ENCODE measurements at regions not wholly inside any gene's neighbourhood (a gene's known extent, or its start where the extent isn't known, plus 50 kb on each side); places are given as distances from the start of the nearest gene placed in this dataset.

GRCh38 chr5:30846171-30846570, 347.3 kb upstream of the CDH6 start:
- no peak for DNase-seq (ENCODE audit: low read depth)

DNA sequence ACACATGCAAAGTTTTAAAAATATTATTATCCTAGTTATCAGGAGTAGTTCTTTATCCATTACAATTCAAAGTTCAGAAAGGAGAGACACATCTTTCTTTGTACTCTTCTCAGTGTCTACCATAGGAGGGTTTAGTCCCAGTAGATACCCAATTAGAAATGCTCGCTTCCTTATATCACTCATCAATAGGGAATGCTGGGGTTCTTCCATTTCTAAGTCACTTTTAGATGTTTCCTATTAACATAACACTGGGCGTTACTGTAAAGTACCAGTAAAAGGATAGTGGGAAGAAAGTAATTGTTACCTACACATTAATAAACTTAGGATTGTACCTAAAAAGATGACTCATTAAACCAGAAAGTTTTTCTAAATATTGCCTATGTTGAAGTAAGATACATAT, 348.3 kb upstream of the CDH6 start:
- DNase-seq (ENCODE audit: low read depth), result no peak

DNA sequence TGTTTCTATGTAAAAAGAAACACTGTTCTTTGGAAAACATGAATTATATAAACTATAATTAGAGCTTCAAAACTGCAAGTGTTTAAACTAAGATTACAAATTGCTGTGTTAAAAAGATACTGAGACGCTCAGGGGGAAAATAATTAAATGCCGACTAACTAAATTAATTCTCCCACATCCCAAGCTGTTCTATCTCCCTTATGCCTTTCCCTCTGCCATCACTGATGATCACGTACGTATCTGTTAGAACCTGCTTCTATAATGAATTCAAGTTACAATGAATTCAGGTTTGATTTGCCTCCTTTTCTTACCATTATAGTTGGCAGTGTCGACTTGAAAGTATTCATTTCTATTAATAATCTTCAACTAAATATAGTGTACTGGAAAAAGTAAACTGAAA, 349.9 kb upstream of the CDH6 start:
- DNase-seq (ENCODE audit: low read depth), result no peak

DNA sequence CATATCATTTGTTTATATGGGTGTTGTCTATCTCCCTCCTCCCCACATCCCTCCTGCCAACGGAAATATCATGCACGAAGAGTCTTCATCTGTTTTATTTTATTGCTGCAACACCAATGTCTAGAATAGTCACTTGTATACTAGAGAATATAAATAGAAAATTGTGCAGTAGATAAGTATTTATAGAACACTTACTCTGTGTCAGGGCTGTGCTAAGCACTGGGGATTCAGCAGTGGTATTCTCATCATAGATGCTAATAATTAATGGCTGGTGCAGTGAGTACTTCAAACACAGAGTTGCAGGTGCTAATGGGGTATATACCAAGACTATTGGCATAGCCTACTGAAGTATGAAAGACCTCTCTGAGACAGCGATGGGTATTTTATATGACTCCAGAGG, 353.5 kb upstream of the CDH6 start:
- no peak for DNase-seq (ENCODE audit: low read depth)

GRCh38 chr5:30838936-30839496, 354.5 kb upstream of the CDH6 start:
- DNase-seq (ENCODE audit: low read depth), result no peak

DNA sequence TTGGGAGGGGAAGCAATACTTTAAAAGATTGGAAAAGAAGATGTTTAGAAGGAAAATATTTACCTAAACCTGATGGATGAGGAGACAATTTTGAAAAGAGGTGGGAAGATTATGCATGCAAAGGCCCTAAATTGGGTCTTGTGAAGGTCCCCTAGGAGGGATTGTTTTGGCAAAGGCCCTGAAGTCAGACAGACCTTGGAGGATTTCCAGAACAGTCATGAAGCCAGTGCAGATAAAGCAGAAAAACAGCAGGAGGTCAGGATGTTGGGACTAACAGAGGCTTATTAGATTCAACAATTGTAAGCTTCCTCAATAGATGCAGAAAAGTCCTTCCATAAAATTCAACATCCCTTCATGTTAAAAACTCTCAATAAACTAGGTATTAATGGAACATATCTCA, 361.0 kb upstream of the CDH6 start:
- DNase-seq (ENCODE audit: low read depth), result no peak

- DNase-seq (ENCODE audit: low read depth), result no peak
Observed at GRCh38 chr5:30831605-30832004, 361.9 kb upstream of the CDH6 start.

- DNase-seq (ENCODE audit: low read depth), result no peak
Observed at GRCh38 chr5:30831123-30831522, 362.4 kb upstream of the CDH6 start.

- no peak for DNase-seq (ENCODE audit: low read depth)
Observed at GRCh38 chr5:30811298-30811697, 382.2 kb upstream of the CDH6 start.

DNA sequence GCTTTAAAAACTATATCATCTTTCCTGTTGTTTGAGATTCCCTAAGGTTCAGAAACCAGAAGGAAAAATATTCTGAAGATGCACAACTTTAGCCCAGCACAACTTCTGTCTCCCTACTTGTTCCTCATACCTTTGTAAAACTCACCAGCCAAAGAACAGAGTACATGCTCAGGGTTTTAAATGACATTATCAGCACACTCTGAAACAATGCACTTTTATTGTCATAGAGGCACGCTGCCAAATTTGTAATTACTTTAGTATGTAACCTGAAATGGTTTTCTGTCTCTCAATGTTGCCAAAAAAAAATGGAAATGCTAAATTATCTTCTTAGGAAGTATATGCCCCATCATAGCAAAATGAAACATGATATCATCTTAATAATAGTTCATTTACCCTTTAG, 383.6 kb upstream of the CDH6 start:
- no peak for DNase-seq (ENCODE audit: low read depth)

DNA sequence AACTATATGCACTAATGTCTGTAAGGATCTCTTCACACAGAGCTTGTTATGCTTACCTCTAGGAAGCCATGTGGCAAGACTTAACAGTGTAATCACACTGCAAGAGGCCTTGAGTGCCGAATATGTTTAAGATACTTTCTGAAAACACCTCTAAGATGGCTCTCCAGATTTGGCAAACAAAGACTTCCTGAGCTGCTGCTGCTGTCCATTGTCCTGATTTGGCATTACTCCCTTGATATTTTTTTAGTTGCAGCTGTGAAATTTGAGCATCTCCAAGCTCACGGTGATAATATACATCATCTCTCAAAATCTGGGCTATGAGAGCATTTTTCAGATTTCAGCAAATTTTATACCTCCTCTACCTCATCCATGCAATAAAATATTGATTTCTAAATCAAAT, 384.5 kb upstream of the CDH6 start:
- no peak for DNase-seq (ENCODE audit: low read depth)

DNA sequence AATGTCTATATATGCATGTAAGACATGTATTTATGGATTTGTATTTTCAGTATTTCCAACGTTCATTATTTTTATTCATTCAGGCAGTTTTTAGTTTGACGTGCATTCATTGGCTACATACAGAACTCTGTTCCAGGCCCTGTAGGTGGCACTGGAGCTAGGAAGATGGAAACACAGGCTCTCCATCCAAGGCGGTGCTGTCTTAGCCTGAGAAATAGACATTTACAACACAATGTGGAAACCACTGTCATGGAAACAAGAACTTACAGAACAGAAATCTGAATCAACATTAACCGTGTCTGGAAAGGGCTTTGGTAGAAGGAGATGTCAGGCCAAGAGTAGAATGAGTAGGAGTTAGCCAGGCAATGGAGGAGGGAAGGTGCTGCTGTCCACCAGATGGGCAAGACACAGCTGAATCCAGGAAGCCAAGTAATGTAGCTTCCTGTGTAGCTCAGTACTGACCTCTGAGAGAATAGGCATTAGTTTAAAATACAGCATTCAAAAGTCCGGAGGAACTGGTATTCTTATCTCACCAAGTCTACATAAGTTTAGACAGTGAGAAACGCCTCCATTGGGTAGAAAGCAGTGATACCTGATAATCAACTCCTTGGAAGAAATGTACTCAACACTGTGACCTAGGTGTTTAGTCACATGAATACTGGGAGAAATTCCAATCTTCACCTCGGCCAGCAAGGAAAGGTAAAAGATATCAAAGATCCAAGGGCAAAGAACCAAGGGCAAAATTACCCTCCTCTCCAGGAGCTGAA, 388.6 kb upstream of the CDH6 start:
- no peak for DNase-seq (ENCODE audit: low read depth)

- no peak for DNase-seq (ENCODE audit: low read depth)
Observed at GRCh38 chr5:30802961-30803705, 390.4 kb upstream of the CDH6 start.

DNA sequence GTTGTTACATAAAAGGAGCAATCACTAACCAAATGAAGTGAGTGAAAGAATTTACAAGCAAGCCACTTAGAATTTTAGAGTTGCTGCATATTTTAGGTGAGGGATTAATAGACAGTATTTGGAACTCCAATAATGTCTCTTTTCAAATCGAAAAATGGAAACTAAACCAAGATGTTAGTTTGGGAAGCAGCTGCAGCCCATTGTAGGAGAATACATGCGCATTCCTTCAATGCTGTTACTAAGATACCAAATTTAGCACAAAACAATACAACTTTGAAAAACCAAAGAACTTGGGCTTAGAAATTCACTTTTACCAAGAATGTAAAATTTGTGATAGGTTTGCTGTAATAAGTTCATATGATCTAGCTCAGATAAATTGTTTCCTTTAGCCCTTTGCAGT, 411.8 kb upstream of the CDH6 start:
- no peak for DNase-seq (ENCODE audit: low read depth)

DNA sequence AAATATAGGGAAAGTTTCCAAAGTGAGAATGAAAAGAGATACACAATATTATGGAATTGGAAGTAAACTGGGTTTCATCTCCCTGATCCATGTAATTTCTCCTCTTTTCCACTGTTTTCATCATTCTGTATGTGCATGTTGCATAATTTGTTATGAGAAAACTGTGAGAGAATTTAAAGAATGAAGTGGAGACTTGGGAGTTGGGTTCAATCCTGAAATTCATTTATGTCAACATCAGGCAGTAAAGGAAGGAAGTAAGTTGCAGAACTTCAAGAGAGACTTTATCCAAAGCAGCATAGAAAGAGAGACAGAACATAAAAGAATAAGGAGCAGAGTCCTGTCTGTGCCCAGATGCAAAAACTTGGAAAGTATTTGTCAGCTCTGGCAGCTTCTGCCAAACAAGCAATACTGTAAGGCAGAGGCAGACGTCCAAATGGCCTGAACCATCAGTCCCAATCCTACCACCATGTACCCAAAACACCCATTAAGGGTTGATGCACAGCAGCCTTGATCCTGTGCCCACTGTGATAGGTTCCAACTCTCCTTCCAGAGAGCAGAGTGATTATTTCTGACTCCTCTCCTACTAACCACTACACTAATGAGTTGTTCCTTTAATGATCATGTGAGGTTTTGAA, 425.3 kb upstream of the CDH6 start:
- DNase-seq (ENCODE audit: low read depth), result no peak

DNA sequence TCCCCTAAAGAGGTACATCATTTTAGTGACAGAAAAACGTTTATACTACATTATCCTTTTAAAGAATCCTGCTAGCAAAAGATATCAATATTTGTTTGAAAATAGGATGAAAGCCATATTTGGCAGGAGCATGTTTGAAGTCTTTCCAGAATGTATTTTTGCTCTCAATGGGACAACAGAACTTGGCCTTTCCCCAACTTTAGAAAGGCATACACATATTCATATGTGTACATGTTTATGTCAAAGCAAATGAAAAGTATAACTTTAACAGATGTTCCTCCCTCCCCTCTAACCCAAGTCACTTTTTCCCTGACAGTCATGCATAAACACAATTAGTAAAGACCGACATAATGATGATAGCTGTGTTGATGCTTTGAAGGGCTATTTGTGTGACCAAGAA, 427.8 kb upstream of the CDH6 start:
- DNase-seq (ENCODE audit: low read depth), result no peak

DNA sequence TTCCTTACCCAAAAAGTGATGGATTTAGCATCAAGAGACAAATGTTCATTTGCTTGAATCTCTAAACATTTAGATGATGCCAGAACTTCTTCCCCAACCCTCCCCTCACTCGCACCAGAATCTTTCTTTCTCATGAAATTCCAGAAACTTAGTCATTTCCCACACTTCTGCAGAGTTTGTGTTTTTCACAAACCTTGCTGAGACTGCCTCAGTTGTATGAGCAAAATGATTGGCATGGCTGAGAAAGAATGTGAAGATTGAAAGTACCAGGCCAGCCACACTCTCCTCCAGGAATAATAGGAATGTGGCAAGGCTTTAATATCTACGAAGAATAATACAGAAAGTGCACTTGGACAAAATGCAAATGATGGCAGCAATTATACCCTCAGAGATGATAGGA, 428.3 kb upstream of the CDH6 start:
- no peak for DNase-seq (ENCODE audit: low read depth)

DNA sequence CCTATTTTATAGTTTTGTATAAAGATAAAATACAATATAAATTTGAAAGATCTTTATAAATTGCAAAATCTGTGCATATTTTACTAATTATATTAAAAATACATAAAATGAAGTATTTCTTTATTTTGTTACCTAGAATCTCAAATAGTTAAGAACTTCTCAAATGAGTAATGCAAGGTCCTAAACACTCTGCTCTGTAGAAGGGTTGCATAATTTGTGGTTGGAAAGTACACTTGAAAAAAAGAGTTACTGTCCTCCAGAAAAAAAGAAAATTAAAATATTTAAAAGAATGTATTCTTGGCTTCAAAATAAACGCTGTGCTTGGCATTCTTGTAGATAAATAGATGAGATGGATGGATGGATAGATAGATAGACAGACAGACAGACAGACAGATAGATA, 428.8 kb upstream of the CDH6 start:
- no peak for DNase-seq (ENCODE audit: low read depth)

- DNase-seq (ENCODE audit: low read depth), result no peak
Observed at GRCh38 chr5:30759731-30760130, 433.8 kb upstream of the CDH6 start.

- no peak for DNase-seq (ENCODE audit: low read depth)
Observed at GRCh38 chr5:30752015-30752414, 441.5 kb upstream of the CDH6 start.

- DNase-seq (ENCODE audit: low read depth), result no peak
Observed at GRCh38 chr5:30749971-30750370, 443.5 kb upstream of the CDH6 start.

DNA sequence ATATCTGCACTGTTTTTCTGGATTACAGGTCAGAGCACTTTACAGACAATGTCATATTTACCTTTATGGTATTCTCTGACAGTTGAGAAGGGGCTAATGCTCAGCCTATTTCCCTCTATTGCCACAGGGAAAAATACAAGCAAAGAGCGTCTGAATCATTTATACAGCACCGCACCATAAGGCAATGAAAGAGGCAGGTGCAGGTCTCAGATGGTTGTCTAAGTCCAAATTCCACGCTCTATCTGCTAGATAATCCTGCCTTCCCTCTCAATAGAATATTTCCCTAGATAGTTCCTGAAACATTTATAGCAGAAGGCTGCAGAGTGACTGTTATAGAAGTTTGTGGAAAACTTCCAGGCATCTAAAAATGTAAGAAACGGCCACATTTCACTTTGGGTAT, 446.1 kb upstream of the CDH6 start:
- DNase-seq (ENCODE audit: low read depth), result no peak

GRCh38 chr5:30736669-30737068, 456.8 kb upstream of the CDH6 start:
- DNase-seq (ENCODE audit: low read depth), result no peak

Data from GM04503 (cell line).